A549 (cell line): ENCODE measurements at regions not wholly inside any gene's neighbourhood (a gene's known extent, or its start where the extent isn't known, plus 50 kb on each side); places are given as distances from the start of the nearest gene placed in this dataset.

ENCODE experiments used
- ATAC-seq, 2 experiments: fragments of 200-7000 bp in 1 of 2; fragments of >200 bp in 1 of 2; cut with Nextera tagmentation in 1 of 2; cut with Tn5 transposase in 1 of 2; 3 replicates each; pipeline versions ENCODE4 v1.8.0 to v1.9.1; 2018 to 2020; ENCODE audit warnings: mild to moderate bottlenecking in 1 of 2, moderate library complexity in 1 of 2
- CTCF ChIA-PET: fragments of 300-600 bp; sonication (Branson Sonifier 250); formaldehyde crosslinking; extraction: SDS; loops from one replicate; lab custom pipeline; 2021; ENCODE audit warnings: antibody characterized with exemption, inconsistent platforms; lab: Yijun Ruan, JAX
- POLR2A ChIA-PET: fragments of 350-600 bp; formaldehyde crosslinking; extraction: SDS; loops from one replicate; lab custom pipeline; 2021; ENCODE audit warnings: antibody characterized with exemption, inconsistent platforms; lab: Yijun Ruan, JAX
- DNase-seq, 2 experiments: peaks; one replicate each; pipeline versions ENCODE4 v3.0.0 to v3.0.0-alpha.2; 2011 to 2016; ENCODE audit warnings: low read depth in 1 of 2, low spot score in 1 of 2
- FAIRE-seq: peaks from 2 replicates; lab custom pipeline; 2011; peaks lifted over from hg19 to GRCh38; lab: Jason Lieb, UNC
- H3K27ac ChIP-seq, 2 experiments: fragments of >200 bp; sonication (Bioruptor Twin); formaldehyde crosslinking; 3 replicates each; pipeline ENCODE4 v1.5.1; 2016 to 2017
- H3K4me1 ChIP-seq: fragments of >200 bp; sonication (Bioruptor Twin); formaldehyde crosslinking; 3 replicates; pipeline ENCODE4 v1.6.1; 2016
- H3K4me2 ChIP-seq: fragments of >200 bp; sonication (Bioruptor Twin); formaldehyde crosslinking; 3 replicates; pipeline ENCODE4 v1.6.1; 2016
- H3K4me3 ChIP-seq: fragments of >200 bp; sonication (Bioruptor Twin); formaldehyde crosslinking; 3 replicates; pipeline ENCODE4 v1.5.1; 2016
- H3K9me3 ChIP-seq: fragments of >200 bp; sonication (Bioruptor Twin); formaldehyde crosslinking; 3 replicates; pipeline ENCODE4 v1.6.1; 2016
- BCL3 ChIP-seq: fragments of >200 bp; sonication (Bioruptor Twin); formaldehyde crosslinking; IDR thresholded peaks from 3 replicates; pipeline ENCODE4 v1.6.1; 2016
- BHLHE40 ChIP-seq: IDR thresholded peaks from 2 replicates; pipeline ENCODE4 v1.6.1; 2012; ENCODE audit warnings: low read depth, low read length, inconsistent platforms
- CHD2 ChIP-seq: fragments of 150-350 bp; IDR thresholded peaks from 2 replicates; pipeline ENCODE4 v1.6.1; 2014; ENCODE audit warnings: low read length; ENCODE audit not compliant: partially characterized antibody
- CTCF ChIP-seq: fragments of >200 bp; sonication (Bioruptor Twin); formaldehyde crosslinking; IDR thresholded peaks from 3 replicates; pipeline ENCODE4 v1.5.1; 2016
- EHMT2 ChIP-seq: fragments of 200-600 bp; sonication (generic); IDR thresholded peaks from 2 replicates; pipeline ENCODE4 v1.6.1; 2016; ENCODE audit warnings: antibody characterized with exemption, low read depth, mild to moderate bottlenecking, moderate library complexity
- FOSL2 ChIP-seq, 2 experiments: fragments of 450-650 bp in 1 of 2; fragments of >200 bp in 1 of 2; sonication (Bioruptor Twin) in 1 of 2; formaldehyde crosslinking; IDR thresholded peaks; 2 replicates each; pipeline versions ENCODE4 v1.5.0 to v1.6.1; 2016 to 2020; ENCODE audit warnings: mild to moderate bottlenecking in 1 of 2, moderate library complexity in 1 of 2
- HES2 ChIP-seq: fragments of >200 bp; sonication (Bioruptor Twin); formaldehyde crosslinking; IDR thresholded peaks from 2 replicates; pipeline ENCODE4 v1.6.1; 2016
- JUNB ChIP-seq: fragments of >200 bp; sonication (Bioruptor Twin); formaldehyde crosslinking; IDR thresholded peaks from 2 replicates; pipeline ENCODE4 v1.6.1; 2016
- KDM1A ChIP-seq: fragments of 200-600 bp; sonication (generic); IDR thresholded peaks from 2 replicates; pipeline ENCODE4 v1.6.1; 2016; ENCODE audit warnings: low read depth, mild to moderate bottlenecking
- MAFK ChIP-seq: fragments of 450-650 bp; IDR thresholded peaks from 2 replicates; pipeline ENCODE4 v1.6.1; 2014; ENCODE audit not compliant: partially characterized antibody
- PBX3 ChIP-seq: IDR thresholded peaks from 2 replicates; pipeline ENCODE4 v1.6.1; 2012
- RAD21 ChIP-seq, 2 experiments: fragments of >200 bp in 1 of 2; sonication (Bioruptor Twin) in 1 of 2; formaldehyde crosslinking in 1 of 2; IDR thresholded peaks in 1 of 2; conservative IDR thresholded peaks in 1 of 2; 2 replicates in 1 of 2; 3 replicates in 1 of 2; pipeline ENCODE4 v1.6.1; 2012 to 2018; ENCODE audit warnings: inconsistent platforms in 1 of 2
- RFX5 ChIP-seq: fragments of 450-650 bp; IDR thresholded peaks from 2 replicates; pipeline ENCODE4 v1.7.1; 2014; ENCODE audit warnings: antibody characterized with exemption, mild to moderate bottlenecking, moderate library complexity
- ZFP36 ChIP-seq: fragments of 450-650 bp; IDR thresholded peaks from 2 replicates; pipeline ENCODE4 v1.6.1; 2014; ENCODE audit warnings: borderline replicate concordance; ENCODE audit not compliant: partially characterized antibody
- ZNF302 ChIP-seq: fragments of 250-450 bp; sonication (Bioruptor Pico); IDR thresholded peaks from 2 replicates; pipeline ENCODE4 v1.9.0; 2021; ENCODE audit warnings: inconsistent platforms, mild to moderate bottlenecking, moderate library complexity
- ZSCAN20 ChIP-seq: fragments of 250-450 bp; sonication (Bioruptor Pico); IDR thresholded peaks from 2 replicates; pipeline ENCODE4 v1.8.0; 2022; ENCODE audit warnings: mild to moderate bottlenecking, moderate library complexity
- WGBS: methylation state at CpG from one replicate; pipeline ENCODE4 v1.1.6; 2017; ENCODE audit errors: missing lambda C conversion rate; 5-methylcytosine and 5-hydroxymethylcytosine counted together

DNA sequence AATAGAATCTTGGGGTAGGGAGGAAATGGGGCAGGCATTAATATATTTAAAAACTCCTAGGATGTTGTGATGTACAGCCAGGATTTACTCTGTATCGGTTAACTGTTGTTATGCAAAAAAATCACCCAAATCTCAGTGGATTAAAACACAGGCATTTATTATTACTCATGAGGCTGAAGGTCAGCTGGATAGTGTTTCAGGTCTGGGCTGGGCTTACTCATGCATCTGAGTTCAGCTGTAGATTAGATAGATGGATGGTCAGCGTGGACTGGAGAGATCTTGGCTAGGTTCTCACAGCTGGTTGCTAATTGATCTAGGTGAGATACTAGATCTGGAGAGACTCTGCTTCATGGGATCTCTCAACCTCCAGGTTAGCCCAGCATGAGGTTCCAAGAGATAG, 131.4 kb downstream of the BTBD3 start:
- ATAC-seq = no peak
- Histone ChIP-seq H3K27ac (no peak overlapping the region), H3K4me3 (no peak overlapping the region), H3K4me1 (no peaks in the 10 kb centered on the region), H3K4me2 (no peak overlapping the region), H3K9me3 (no peaks in the 10 kb centered on the region)
- POLR2A ChIA-PET = no interaction called here
- no peak for DNase-seq
- FAIRE-seq = no peak
- TF ChIP-seq BCL3 = no peak
- no peak for TF ChIP-seq ZFP36
- no peak for TF ChIP-seq KDM1A
- no peak for TF ChIP-seq RAD21 (conservative IDR thresholded peaks at IDR 0.05 in 1 of 2, IDR thresholded peaks at IDR 0.05 in 1 of 2)
- TF ChIP-seq ZSCAN20 (CRISPR knock-in tag) = no peak
- no peak for TF ChIP-seq PBX3
- TF ChIP-seq CTCF = no peak
- no peak for TF ChIP-seq JUNB
- CTCF ChIA-PET = no interaction called here
- WGBS = 18% methylated on average over 2 of the region's 2 CpGs

DNA sequence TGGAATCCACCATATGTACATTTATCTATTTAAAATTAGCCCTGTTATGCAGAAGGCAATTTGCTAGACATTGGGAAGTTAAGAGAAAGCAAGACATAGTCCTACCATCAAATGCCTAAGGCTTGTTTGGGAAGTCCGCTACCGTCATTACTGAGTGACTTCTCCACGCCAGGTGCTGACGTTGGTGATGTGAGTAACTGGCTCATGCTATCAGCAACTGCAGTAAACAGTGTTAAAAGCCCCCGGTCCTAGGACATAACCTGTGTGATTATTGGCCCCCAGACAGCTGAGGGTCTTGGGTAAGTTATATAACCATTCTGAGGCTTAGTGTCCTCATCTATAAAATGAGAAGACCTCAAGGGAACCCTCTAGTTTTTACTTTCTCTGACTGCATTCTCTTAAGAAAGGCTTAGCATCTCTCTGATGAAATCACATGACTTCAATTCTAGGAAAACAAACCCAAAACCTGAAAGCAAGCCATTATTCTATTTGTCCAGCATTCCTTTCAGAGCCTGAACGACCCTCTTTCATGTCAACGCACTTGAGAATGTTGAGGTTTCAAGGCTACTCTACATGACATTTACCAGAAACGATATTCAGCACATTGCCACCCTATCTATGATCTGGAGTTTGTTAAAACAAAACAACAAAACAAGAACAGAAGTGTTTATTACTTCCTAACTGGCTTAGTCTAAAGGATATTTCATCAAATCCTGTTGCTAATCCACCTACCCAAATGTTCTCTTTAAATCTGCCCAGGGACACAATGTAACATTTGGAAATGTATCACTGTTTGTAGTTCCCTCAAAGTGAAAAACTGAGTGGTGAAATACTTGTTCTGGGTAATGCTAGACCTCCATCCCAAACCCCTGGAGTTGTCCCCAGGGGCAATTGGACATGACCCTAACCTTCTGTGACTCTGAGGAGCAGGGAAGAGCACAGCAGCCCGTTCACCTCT, 133.8 kb downstream of the BTBD3 start:
- POLR2A ChIA-PET = no interaction called here
- no peak for ATAC-seq
- 35% methylated on average over 9 of the region's 9 CpGs for WGBS
- no peak overlapping the region for H3K4me3 ChIP-seq
- no peak overlapping the region for H3K4me2 ChIP-seq
- no peak for TF ChIP-seq HES2
- TF ChIP-seq, all 56 proteins: peak for 0
- H3K9me3 ChIP-seq = 0 out of 3 replicates have a peak, but pooled peaks cover 2% of the 10 kb centered on the region
- H3K4me1 ChIP-seq = no peaks in the 10 kb centered on the region
- DNase-seq = no peak
- FAIRE-seq = no peak
- no peak overlapping the region for H3K27ac ChIP-seq
- CTCF ChIA-PET = no interaction called here

- 0 out of 3 replicates have a peak, but pooled peaks cover 2% of the 10 kb centered on the region for H3K9me3 ChIP-seq
- no peaks in the 10 kb centered on the region for H3K4me1 ChIP-seq
- FAIRE-seq (no peak), DNase-seq (no peak), ATAC-seq (no peak)
- H3K4me2 ChIP-seq = no peak overlapping the region
- H3K4me3 ChIP-seq = no peak overlapping the region
- CTCF ChIA-PET = no interaction called here
- H3K27ac ChIP-seq = no peak overlapping the region
- POLR2A ChIA-PET = no interaction called here
- TF ChIP-seq RFX5 = no peak
- no peak for TF ChIP-seq CHD2
- TF ChIP-seq ZNF302 (CRISPR knock-in tag) = no peak
- no peak for TF ChIP-seq EHMT2
- TF ChIP-seq FOSL2 (IDR thresholded peaks at IDR 0.05) = no peak
- no peak for TF ChIP-seq FOSL2 (CRISPR knock-in tag; IDR thresholded peaks at IDR 0.05)
- no peak for TF ChIP-seq MAFK
- TF ChIP-seq BHLHE40 = no peak
Observed at GRCh38 chr20:12053353-12053752, 135.7 kb downstream of the BTBD3 start.
